Stimulated activated CD8-positive, alpha-beta memory T cell treated with anti-CD3 and anti-CD28 coated beads, Interleukin-4, amount 100 ng/mL, for 48 hours (primary cell): ENCODE measurements at regions not wholly inside any gene's neighbourhood (a gene's known extent, or its start where the extent isn't known, plus 50 kb on each side); places are given as distances from the start of the nearest gene placed in this dataset.
"Not testable (repeated sequence)": the region's sequence is repeated elsewhere in the genome, so short reads cannot be mapped to it uniquely, and the experiment has no call there.

Experiments used
- DNase-seq: peaks from one replicate; pipeline ENCODE4 v3.0.0-alpha.2; 2020

DNA sequence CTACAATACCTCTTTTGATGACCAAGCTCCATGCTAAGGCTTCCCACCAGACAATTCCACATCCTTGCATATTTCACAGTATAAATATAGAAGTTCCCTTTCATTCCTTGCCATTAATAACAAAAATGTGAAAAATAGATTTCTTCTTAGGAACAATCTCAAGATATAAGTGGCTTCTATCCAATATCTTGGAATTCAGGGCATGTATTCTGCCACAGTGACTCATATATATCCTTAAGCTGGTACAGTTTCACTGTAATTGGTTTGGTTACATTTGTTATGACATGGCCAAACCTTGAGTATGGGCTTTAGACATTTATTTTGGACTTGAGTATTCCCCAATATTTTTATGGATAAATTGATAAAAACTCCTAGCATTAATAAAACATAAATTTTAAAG, 181.7 kb upstream of the DDX53 start:
- no peak for DNase-seq

GRCh38 chrX:22855693-22856092, 144.1 kb upstream of the DDX53 start:
- DNase-seq, result no peak

GRCh38 chrX:22859642-22860041, 140.1 kb upstream of the DDX53 start:
- no peak for DNase-seq

- DNase-seq, result not testable (repeated sequence)
These were observed 133.0 kb upstream of the DDX53 start for GRCh38 chrX:22866801-22867200.

- no peak for DNase-seq
These were observed 117.2 kb upstream of the DDX53 start for GRCh38 chrX:22882543-22882942.

GRCh38 chrX:22889819-22890218, 109.9 kb upstream of the DDX53 start:
- DNase-seq, result no peak

DNA sequence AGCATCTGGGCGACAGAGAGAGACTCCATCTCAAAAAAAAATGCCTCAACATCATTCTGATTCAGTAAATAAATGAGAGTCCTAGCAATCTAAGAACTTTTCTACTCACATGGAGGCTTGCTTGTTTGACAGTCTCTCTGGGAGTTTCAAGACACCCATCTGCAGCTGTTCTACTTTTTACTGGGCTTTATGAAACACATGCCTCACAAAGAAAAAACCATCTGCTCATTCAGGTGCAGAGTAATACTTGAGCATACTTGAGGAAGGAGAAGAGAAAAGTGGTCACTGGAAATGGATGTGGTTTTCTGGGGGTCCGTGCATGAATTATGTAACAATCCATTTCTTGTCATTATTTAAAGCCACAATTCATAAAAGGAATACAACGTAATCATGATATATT, 87.1 kb upstream of the DDX53 start:
- no peak for DNase-seq

DNA sequence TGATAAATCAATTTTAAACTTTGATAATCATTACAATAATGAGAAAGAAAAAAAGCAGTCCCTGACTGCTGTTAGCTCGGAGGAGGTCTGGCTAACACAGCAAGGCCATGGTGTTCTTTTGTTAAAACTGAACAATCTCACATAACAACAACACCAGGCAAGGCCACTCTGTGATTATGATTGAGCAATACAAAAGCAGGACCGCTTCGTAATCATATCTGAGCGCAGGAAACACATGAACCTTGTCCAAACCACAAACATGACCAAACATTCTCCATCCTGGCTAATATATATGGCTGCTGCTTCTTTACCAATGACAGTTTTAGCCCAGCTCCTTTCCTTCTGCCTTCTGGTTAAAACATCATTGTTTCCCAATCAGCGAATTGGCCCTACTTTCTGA, 76.8 kb upstream of the DDX53 start:
- DNase-seq, result no peak

DNA sequence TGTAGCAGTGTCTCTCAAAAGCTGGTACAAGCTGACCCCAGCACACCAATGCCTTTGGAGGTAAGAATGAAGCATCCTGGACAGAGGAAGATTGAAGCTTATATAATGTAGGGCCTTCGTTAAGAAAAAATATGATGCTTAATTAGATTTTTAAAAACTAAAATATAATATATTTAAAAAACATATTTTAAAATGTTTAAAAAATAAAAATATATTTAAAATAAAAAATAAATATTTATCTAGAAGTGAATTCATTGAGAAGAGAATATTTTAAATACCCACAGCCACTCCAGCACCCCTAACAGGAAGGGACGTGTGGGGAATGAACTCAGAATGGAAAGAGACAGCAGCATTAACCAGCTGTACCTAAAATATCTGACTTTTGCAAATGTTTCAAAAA, 65.1 kb upstream of the DDX53 start:
- DNase-seq, result no peak

- no peak for DNase-seq
These were observed 54.8 kb upstream of the DDX53 start for GRCh38 chrX:22944945-22945344.
